Memory B cell (primary cell): ENCODE measurements at regions not wholly inside any gene's neighbourhood (a gene's known extent, or its start where the extent isn't known, plus 50 kb on each side); places are given as distances from the start of the nearest gene placed in this dataset.

ENCODE experiments used
- ATAC-seq: fragments of 150-1000 bp; cut with Tn5 transposase; 2 replicates; pipeline ENCODE4 v1.10.0; 2021; ENCODE audit warnings: low read depth, mild to moderate bottlenecking, moderate library complexity
- DNase-seq, 2 donors: peaks; one replicate each; pipeline ENCODE4 v3.0.0; 2022; ENCODE audit warnings: low spot score in 2 of 2
- H3K27ac Mint-ChIP-seq: one replicate; pipeline ENCODE4 v1.8.0; 2022; ENCODE audit warnings: mild to moderate bottlenecking, moderate library complexity, mixed read lengths
- H3K27me3 Mint-ChIP-seq: one replicate; pipeline ENCODE4 v1.8.0; 2022; ENCODE audit warnings: mixed read lengths
- H3K36me3 Mint-ChIP-seq: one replicate; pipeline ENCODE4 v1.8.0; 2022; ENCODE audit warnings: mild to moderate bottlenecking, mixed read lengths
- H3K4me1 Mint-ChIP-seq: one replicate; pipeline ENCODE4 v1.8.0; 2022; ENCODE audit warnings: mixed read lengths
- H3K4me3 Mint-ChIP-seq: one replicate; pipeline ENCODE4 v1.8.0; 2022; ENCODE audit warnings: mild to moderate bottlenecking, moderate library complexity, mixed read lengths
- H3K9me3 Mint-ChIP-seq: one replicate; pipeline ENCODE4 v1.8.0; 2022; ENCODE audit warnings: mixed read lengths

GRCh38 chr5:1748271-1748670, 51.4 kb downstream of the MRPL36 start:
- H3K9me3 Mint-ChIP-seq, result no peaks in the 10 kb centered on the region
- H3K27ac Mint-ChIP-seq, result no peak overlapping the region
- no peaks in the 10 kb centered on the region for H3K4me1 Mint-ChIP-seq
- H3K36me3 Mint-ChIP-seq, result no peaks in the 10 kb centered on the region
- H3K27me3 Mint-ChIP-seq, result peaks cover 6% of the 10 kb centered on the region
- ATAC-seq, result no peak
- no peak overlapping the region for H3K4me3 Mint-ChIP-seq
- DNase-seq, result no peak

- Mint-ChIP-seq H3K9me3 (no peaks in the 10 kb centered on the region), H3K4me3 (no peak overlapping the region), H3K4me1 (no peaks in the 10 kb centered on the region), H3K27ac (no peak overlapping the region), H3K27me3 (peaks cover 6% of the 10 kb centered on the region), H3K36me3 (no peaks in the 10 kb centered on the region)
- ATAC-seq, result no peak
- no peak for DNase-seq
Measured at GRCh38 chr5:1747803-1748085, 51.9 kb downstream of the MRPL36 start.

- Mint-ChIP-seq H3K27ac (no peak overlapping the region), H3K27me3 (peaks cover 6% of the 10 kb centered on the region), H3K4me3 (no peak overlapping the region), H3K36me3 (peaks cover under 1% of the 10 kb centered on the region), H3K4me1 (no peaks in the 10 kb centered on the region), H3K9me3 (peaks cover 2% of the 10 kb centered on the region)
- no peak for ATAC-seq
- DNase-seq, result no peak
Measured at GRCh38 chr5:1747079-1747802, 52.4 kb downstream of the MRPL36 start.

GRCh38 chr5:1746371-1747078, 53.1 kb downstream of the MRPL36 start:
- no peak overlapping the region for H3K4me3 Mint-ChIP-seq
- ATAC-seq (no peak), DNase-seq (no peak)
- H3K27ac Mint-ChIP-seq, result no peak overlapping the region
- H3K36me3 Mint-ChIP-seq, result peaks cover 3% of the 10 kb centered on the region
- peaks cover 4% of the 10 kb centered on the region for H3K27me3 Mint-ChIP-seq
- H3K4me1 Mint-ChIP-seq, result no peaks in the 10 kb centered on the region
- peaks cover 4% of the 10 kb centered on the region for H3K9me3 Mint-ChIP-seq

GRCh38 chr5:1745796-1746370, 53.8 kb downstream of the MRPL36 start:
- Mint-ChIP-seq H3K9me3 (peaks cover 8% of the 10 kb centered on the region), H3K27ac (no peak overlapping the region), H3K4me3 (no peak overlapping the region), H3K27me3 (peaks cover 4% of the 10 kb centered on the region), H3K36me3 (peaks cover 3% of the 10 kb centered on the region), H3K4me1 (no peaks in the 10 kb centered on the region)
- ATAC-seq, result no peak
- no peak for DNase-seq

- Mint-ChIP-seq H3K9me3 (peaks cover 11% of the 10 kb centered on the region), H3K4me1 (no peaks in the 10 kb centered on the region)
- ATAC-seq, result no peak
Measured at GRCh38 chr5:1745123-1745795, 54.4 kb downstream of the MRPL36 start.

GRCh38 chr5:1744393-1745122, 55.1 kb downstream of the MRPL36 start:
- Mint-ChIP-seq H3K4me3 (no peak overlapping the region), H3K4me1 (no peaks in the 10 kb centered on the region), H3K27me3 (peaks cover 4% of the 10 kb centered on the region)

More at GRCh38 chr5:1745123-1745795, 54.4 kb downstream of the MRPL36 start:
- DNase-seq, result no peak
- Mint-ChIP-seq H3K36me3 (peaks cover 3% of the 10 kb centered on the region), H3K27me3 (peaks cover 4% of the 10 kb centered on the region), H3K4me3 (no peak overlapping the region), H3K27ac (no peak overlapping the region)

GRCh38 chr5:1743769-1744085, 55.9 kb downstream of the MRPL36 start:
- H3K9me3 Mint-ChIP-seq, result peaks cover 16% of the 10 kb centered on the region
- DNase-seq (no peak), ATAC-seq (no peak)
- H3K27me3 Mint-ChIP-seq, result peaks cover 4% of the 10 kb centered on the region
- no peak overlapping the region for H3K27ac Mint-ChIP-seq
- no peak overlapping the region for H3K4me3 Mint-ChIP-seq
- H3K36me3 Mint-ChIP-seq, result peaks cover 3% of the 10 kb centered on the region
- no peaks in the 10 kb centered on the region for H3K4me1 Mint-ChIP-seq

More at GRCh38 chr5:1744393-1745122, 55.1 kb downstream of the MRPL36 start:
- ATAC-seq (no peak), DNase-seq (no peak)
- Mint-ChIP-seq H3K27ac (no peak overlapping the region), H3K36me3 (peaks cover 3% of the 10 kb centered on the region), H3K9me3 (peaks cover 14% of the 10 kb centered on the region)

- H3K27ac Mint-ChIP-seq, result no peak overlapping the region
- DNase-seq, result no peak
- H3K4me3 Mint-ChIP-seq, result no peak overlapping the region
- H3K27me3 Mint-ChIP-seq, result peaks cover 4% of the 10 kb centered on the region
- peaks cover 16% of the 10 kb centered on the region for H3K9me3 Mint-ChIP-seq
- no peak for ATAC-seq
- no peaks in the 10 kb centered on the region for H3K4me1 Mint-ChIP-seq
- peaks cover 3% of the 10 kb centered on the region for H3K36me3 Mint-ChIP-seq
Measured at GRCh38 chr5:1743061-1743768, 56.4 kb downstream of the MRPL36 start.

- DNase-seq, result peak in 1 of 2 donors; percentile 25
- no peaks in the 10 kb centered on the region for H3K4me1 Mint-ChIP-seq
- no peak overlapping the region for H3K27ac Mint-ChIP-seq
- H3K4me3 Mint-ChIP-seq, result no peak overlapping the region
- peaks cover 16% of the 10 kb centered on the region for H3K9me3 Mint-ChIP-seq
- H3K27me3 Mint-ChIP-seq, result peaks cover 6% of the 10 kb centered on the region
- H3K36me3 Mint-ChIP-seq, result peaks cover 3% of the 10 kb centered on the region
- ATAC-seq, result peak; percentile 61
Measured at GRCh38 chr5:1737790-1738405, 61.7 kb downstream of the MRPL36 start.

- Mint-ChIP-seq H3K4me3 (no peak overlapping the region), H3K36me3 (peaks cover 1% of the 10 kb centered on the region), H3K27me3 (peaks cover 6% of the 10 kb centered on the region), H3K4me1 (no peaks in the 10 kb centered on the region), H3K9me3 (peaks cover 13% of the 10 kb centered on the region), H3K27ac (no peak overlapping the region)
- ATAC-seq, result no peak
- peak in 1 of 2 donors; percentile 5 for DNase-seq
Measured at GRCh38 chr5:1736889-1737711, 62.5 kb downstream of the MRPL36 start.

GRCh38 chr5:1736065-1736464, 63.6 kb downstream of the MRPL36 start:
- ATAC-seq, result no peak
- DNase-seq, result peak in 1 of 2 donors; percentile 8
- no peaks in the 10 kb centered on the region for H3K36me3 Mint-ChIP-seq
- no peak overlapping the region for H3K4me3 Mint-ChIP-seq
- no peak overlapping the region for H3K27ac Mint-ChIP-seq
- peaks cover 6% of the 10 kb centered on the region for H3K27me3 Mint-ChIP-seq
- peaks cover 10% of the 10 kb centered on the region for H3K9me3 Mint-ChIP-seq
- H3K4me1 Mint-ChIP-seq, result no peaks in the 10 kb centered on the region
